NB4 (cell line): ENCODE measurements at regions not wholly inside any gene's neighbourhood (a gene's known extent, or its start where the extent isn't known, plus 50 kb on each side); places are given as distances from the start of the nearest gene placed in this dataset.

Experiments
- CTCF ChIP-seq: IDR thresholded peaks from one replicate; pipeline ENCODE4 v1.5.1; 2012; ENCODE audit warnings: low read depth, low read length
- POLR2A ChIP-seq: IDR thresholded peaks from 2 replicates; pipeline ENCODE4 v1.6.1; 2011; ENCODE audit warnings: mild to moderate bottlenecking; ENCODE audit not compliant: insufficient read length; ENCODE audit errors: extremely low read depth
- TF ChIP-seq, protein P1 (sequence below): IDR thresholded peaks from 2 replicates; pipeline ENCODE4 v1.6.1; 2011; ENCODE audit warnings: low read depth, low read length

DNA sequence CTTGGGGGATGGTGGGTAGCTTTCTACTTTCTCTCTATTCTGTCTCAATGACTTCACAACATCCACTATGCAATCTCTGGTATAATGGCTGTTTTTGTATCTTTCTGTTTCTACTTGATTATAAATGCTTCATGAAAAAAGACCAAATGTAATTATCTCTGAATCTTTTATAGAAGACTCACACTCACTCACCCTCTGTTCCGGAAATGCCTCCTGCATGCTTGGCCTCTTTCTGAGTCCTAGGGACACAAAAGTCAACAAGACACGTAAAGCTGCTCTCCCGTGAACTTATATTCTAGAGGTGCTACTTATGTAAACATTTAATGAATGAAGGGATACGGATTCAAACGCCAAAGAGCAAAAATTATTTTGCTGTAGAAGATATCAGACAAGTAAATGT, 502.2 kb upstream of the SOX11 start:
- TF ChIP-seq, protein P1, sequence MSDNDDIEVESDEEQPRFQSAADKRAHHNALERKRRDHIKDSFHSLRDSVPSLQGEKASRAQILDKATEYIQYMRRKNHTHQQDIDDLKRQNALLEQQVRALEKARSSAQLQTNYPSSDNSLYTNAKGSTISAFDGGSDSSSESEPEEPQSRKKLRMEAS, result no peak
- TF ChIP-seq CTCF (no peak), POLR2A (no peak)
